Retinal pigment epithelial cell (primary cell): ENCODE measurements at regions not wholly inside any gene's neighbourhood (a gene's known extent, or its start where the extent isn't known, plus 50 kb on each side); places are given as distances from the start of the nearest gene placed in this dataset.
"Not testable (repeated sequence)": the region's sequence is repeated elsewhere in the genome, so short reads cannot be mapped to it uniquely, and the experiment has no call there.

Experiments used
- DNase-seq: peaks from one replicate; pipeline ENCODE4 v3.0.0-alpha.2; 2010; ENCODE audit warnings: low read depth
- H3K4me3 ChIP-seq: 2 replicates; pipeline ENCODE4 v1.5.1; 2011; ENCODE audit warnings: mild to moderate bottlenecking, low read length, control low read depth, moderate library complexity
- TF ChIP-seq, protein P1 (sequence below): conservative IDR thresholded peaks from 2 replicates; pipeline ENCODE4 v1.5.1; 2011; ENCODE audit warnings: low read depth, low read length, control low read depth, inconsistent platforms

DNA sequence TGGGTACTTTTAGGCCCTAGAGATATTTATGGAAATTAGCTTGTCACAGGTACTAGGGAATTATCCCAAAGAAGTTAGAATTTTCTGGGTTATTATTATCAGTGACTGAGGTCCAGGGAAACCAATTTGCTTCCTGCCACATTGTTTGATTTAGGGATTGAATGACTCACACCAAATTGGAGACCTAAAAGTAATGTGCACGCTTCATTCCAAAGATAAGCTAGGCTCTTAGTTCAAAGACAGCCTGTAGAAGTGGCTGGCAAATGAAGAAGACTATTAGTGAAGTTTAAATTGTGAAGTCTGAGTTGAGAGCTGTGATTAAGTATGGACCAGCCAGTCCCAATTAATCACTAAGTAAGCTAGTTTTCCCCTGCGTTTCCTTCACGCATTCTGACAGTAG is 188.1 kb upstream of the MYO3A start:
- no peak overlapping the region for H3K4me3 ChIP-seq
- TF ChIP-seq, protein P1, sequence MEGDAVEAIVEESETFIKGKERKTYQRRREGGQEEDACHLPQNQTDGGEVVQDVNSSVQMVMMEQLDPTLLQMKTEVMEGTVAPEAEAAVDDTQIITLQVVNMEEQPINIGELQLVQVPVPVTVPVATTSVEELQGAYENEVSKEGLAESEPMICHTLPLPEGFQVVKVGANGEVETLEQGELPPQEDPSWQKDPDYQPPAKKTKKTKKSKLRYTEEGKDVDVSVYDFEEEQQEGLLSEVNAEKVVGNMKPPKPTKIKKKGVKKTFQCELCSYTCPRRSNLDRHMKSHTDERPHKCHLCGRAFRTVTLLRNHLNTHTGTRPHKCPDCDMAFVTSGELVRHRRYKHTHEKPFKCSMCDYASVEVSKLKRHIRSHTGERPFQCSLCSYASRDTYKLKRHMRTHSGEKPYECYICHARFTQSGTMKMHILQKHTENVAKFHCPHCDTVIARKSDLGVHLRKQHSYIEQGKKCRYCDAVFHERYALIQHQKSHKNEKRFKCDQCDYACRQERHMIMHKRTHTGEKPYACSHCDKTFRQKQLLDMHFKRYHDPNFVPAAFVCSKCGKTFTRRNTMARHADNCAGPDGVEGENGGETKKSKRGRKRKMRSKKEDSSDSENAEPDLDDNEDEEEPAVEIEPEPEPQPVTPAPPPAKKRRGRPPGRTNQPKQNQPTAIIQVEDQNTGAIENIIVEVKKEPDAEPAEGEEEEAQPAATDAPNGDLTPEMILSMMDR = no peak
- DNase-seq = peak; percentile 44

DNA sequence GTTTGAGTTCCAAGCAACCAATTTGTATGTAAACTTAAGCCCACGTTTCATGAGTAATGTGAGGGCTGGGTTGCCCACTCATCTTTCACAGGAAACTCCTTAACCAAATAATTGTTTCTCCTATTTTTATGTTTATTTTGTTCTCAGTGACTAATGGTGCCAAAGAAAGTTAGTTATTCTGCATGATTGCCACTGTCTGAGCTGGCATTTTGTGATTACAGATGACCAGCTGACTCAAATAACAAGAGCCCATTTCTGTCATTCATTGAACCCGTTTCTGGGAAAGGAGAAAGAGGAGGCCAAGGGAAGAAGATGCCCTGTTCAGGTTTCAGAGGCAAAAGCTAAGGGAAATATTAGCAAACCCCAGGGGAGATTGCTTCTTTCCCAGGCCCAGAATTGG is 186.9 kb upstream of the MYO3A start:
- peak; percentile 74 for DNase-seq
- TF ChIP-seq, protein P1 = no peak
- H3K4me3 ChIP-seq = no peak overlapping the region

DNA sequence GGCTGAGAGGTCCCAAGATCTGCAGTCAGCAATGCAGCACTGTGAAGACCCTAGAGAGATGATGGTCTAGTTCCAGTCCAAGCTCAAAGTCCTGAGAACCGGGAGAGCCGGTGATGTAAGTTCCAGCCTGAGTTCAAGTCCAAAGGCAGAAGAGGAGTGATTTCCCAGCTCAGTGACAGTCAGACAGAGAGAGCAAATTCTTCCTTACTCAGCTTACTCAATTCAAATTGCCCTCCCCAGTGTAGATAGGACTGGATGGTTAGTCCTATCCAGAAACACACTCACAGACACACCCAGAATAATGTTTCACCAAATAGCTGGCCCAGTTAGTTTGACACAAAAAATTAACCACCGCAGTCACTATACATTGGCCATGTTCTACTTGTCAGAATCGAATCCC is 185.5 kb upstream of the MYO3A start:
- no peak for DNase-seq
- H3K4me3 ChIP-seq = no peak overlapping the region
- TF ChIP-seq, protein P1 = no peak

DNA sequence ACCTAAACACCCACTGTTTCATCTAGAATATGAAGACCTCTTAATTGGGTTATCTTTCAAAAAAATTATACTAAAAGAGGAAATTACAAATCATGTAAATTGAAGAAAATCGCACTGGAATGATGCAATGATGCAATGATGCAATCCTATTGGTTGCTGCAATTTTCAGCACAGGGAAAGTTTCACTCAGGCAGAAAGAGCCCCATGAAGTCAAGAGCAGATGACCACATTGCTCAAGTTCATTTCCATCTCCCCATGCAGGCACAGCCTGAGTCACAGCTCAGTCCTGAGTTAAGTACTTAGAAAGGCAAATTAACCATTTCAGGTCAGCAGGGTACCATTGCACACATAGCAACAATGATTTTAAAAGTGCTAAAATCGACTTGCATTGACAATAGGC is 180.3 kb upstream of the MYO3A start:
- TF ChIP-seq, protein P1 = no peak
- no peak overlapping the region for H3K4me3 ChIP-seq
- peak; percentile 90 for DNase-seq

DNA sequence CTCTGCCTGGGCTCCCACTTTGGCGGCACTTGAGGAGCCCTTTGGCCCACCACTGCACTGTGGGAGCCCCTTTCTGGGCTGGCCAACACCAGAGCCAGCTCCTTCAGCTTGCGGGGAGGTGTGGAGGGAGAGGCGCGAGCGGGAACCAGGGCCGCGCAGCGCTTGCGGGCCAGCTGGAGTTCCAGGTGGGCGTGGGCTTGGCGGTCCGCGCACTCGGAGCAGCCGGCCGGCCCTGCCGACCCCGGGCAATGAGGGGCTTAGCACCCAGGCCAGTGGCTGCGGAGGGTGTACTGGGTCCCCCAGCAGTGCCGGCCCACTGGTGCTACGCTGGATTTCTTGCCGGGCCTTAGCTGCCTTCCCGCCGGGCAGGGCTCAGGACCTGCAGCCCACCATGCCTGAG is 178.2 kb upstream of the MYO3A start:
- not testable (repeated sequence) for H3K4me3 ChIP-seq, DNase-seq

DNA sequence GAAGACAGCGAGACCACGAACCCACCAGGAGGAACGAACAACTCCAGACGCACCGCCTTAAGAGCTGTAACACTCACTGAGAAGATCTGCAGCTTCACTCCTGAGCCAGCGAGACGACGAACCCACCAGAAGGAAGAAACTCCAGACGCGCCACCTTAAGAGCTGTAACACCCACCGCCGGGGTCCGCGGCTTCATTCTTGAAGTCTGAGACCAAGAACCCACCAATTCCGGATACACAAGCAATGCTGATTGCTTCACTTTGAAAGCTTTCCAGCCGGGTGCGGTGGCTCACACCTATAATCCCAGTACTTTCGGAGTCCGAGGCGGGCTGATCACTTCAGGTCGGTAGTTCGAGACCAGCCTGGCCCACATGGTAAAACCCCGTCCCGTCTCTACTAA is 177.2 kb upstream of the MYO3A start:
- DNase-seq = no peak

DNA sequence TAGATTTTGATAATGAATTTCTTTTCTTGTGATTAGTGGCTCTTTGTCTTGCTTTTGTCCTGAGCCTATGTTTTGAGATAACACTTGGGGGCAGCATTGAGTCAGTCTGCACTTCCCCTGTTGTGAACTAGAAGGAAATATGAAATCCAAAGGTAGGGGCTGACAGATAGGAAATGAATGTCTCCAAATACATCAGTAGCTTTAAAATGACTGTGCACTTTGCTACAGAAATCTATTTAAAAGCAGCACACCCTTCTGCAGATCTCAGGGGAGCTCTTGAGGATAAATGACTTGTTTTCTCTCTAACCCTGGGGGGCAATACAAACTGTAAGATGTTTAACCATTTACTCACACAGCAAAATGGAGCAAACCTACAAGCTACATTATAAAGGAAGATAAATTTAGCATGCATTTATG is 176.0 kb upstream of the MYO3A start:
- peak; percentile 37 for DNase-seq
- H3K4me3 ChIP-seq = no peak overlapping the region
- TF ChIP-seq, protein P1 = peak; percentile 91

More for the DNA sequence above, 177.2 kb upstream of the MYO3A start:
- no peak overlapping the region for H3K4me3 ChIP-seq
- TF ChIP-seq, protein P1 = no peak

DNA sequence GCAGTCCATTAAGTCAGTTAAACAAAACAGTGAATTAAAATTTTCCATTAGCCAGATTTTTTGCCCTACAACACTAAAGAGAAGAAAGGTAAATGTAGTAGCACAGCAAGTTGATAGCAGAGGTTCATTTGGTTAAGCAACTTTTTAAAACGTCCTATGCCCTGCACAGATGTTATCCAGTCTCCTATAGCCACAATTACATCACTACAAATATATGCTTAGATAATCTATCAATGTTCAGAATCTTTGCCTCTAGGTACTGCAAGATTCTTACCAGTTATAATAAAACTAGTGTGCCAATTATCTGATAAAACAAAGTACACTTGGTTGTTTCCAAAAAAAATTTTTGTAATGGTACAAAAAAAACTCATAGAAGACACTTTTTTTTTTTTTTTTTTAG is 175.5 kb upstream of the MYO3A start:
- no peak for DNase-seq
- H3K4me3 ChIP-seq = no peak overlapping the region
- TF ChIP-seq, protein P1 = no peak
